HG03108 (cell line): ENCODE measurements at regions not wholly inside any gene's neighbourhood (a gene's known extent, or its start where the extent isn't known, plus 50 kb on each side); places are given as distances from the start of the nearest gene placed in this dataset.
"Not testable (repeated sequence)": the region's sequence is repeated elsewhere in the genome, so short reads cannot be mapped to it uniquely, and the experiment has no call there.

ENCODE experiments used
- ATAC-seq: cut with Tn5 transposase; IDR thresholded peaks from one replicate; pipeline ENCODE4 v1.9.1; 2021; ENCODE audit warnings: moderate library complexity; ENCODE audit not compliant: unreplicated experiment

GRCh38 chr17:71446645-71447437 lies 674.0 kb upstream of the SOX9 start:
- ATAC-seq, result no peak

DNA sequence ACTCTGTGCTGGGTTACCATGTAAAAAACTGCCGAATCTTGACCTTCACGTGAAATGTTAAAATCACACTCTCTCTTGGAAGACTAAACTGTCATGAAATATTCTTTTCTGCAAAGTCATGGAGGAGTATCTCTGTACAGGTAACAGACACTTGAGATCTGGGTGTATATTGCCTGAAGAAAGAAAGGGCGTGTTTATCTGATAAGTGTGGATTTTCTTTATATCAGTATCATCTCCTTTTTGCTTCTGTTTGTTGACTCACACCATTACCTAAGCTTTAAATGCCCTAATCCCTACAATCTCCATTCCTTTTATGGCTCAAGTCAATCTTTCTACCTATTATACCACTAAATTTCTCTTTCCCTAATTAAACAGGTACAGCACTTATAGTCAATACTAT lies 673.2 kb upstream of the SOX9 start:
- ATAC-seq, result no peak

GRCh38 chr17:71450657-71451056 lies 670.2 kb upstream of the SOX9 start:
- ATAC-seq, result not testable (repeated sequence)

DNA sequence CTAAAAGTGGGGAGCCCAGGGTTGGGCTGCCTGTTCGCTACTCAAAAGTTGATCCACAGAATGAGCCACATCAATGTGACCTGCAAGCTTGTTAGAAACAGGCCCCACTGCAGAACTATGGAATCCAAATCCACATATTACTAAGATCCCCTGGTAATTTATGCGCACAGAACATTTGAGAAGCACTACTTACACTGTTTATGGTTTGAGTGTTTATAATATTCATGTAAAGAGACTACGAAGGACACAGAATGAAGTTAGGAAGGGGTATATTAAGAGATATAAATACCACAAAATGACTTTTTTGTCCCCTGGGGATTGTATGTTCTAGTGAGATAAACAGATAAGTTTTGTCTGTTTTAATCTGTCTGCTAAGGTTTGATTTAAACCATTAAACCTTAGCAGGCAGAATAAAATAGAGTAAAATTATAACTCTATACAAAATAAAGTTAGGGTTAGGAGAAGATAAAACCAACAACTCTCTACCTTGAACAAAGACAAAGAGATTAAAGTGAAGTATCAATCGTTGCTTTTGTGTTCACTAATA lies 666.9 kb upstream of the SOX9 start:
- ATAC-seq, result no peak

DNA sequence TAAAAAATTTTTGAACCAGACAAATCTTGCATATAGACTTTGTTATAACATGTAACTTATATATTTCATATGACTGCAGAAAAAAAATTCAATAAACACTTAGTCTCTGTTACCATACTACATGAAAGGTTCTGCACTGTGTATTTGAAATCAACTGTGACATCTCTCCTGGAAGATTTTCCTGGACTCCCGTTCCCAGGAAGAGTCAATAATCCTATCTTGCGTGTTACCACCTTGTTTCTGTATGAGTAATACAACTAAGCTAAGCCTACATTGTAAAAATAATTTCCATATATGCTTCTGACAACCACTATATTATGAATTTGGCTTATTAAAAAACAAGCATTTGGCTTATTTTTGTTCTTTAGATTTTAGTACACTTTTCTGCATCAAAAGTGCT lies 665.6 kb upstream of the SOX9 start:
- no peak for ATAC-seq

GRCh38 chr17:71458322-71458721 lies 662.5 kb upstream of the SOX9 start:
- no peak for ATAC-seq

DNA sequence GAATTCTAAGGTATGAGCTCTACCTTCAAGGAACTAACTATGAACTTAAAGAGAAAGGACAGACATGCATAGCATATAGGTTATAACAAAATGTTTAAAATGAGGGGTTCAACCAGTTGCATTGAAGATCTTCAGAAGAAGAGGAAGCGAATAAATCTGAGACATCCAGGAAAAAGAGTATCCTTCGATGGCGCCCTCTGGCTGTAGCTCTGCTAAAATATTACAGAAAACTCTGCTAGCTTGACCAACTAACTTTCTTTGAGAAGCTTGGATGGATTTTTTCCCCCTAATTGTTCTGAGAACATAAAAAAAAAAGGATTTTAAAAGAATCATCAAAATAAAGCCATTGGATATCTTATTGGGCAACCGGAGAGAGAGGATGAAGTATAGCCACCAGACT lies 659.9 kb upstream of the SOX9 start:
- ATAC-seq, result no peak

DNA sequence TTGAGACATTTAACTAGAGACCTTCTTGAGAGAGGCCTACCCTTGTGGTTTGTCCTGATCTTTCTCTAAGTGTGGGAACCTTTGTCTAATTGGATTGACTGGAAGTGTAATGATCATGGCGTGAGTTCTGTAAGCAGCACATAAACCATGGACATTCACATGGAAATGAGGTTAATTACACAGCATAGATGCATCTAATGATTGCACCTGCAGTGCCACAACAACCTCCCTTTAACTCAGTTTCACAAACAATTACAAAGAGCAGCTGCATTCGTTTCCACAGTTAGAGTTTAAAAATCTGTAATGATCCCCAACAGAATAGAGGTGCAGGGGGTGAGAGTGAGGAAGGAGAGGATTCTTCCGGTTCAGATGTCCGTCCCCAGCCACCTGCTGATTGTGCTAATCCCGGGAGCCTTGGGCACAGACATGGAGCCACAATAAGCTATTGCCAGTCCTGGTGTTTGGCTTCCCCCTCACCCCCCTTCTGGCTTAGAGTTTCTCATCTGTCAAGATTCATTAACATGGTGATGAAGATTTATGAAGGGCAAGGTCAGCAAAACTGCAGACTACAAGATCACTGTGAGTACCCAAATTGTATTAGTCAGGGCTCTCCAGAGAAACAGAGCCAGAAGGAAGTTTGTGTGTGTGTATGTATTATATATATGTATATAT lies 659.2 kb upstream of the SOX9 start:
- no peak for ATAC-seq

DNA sequence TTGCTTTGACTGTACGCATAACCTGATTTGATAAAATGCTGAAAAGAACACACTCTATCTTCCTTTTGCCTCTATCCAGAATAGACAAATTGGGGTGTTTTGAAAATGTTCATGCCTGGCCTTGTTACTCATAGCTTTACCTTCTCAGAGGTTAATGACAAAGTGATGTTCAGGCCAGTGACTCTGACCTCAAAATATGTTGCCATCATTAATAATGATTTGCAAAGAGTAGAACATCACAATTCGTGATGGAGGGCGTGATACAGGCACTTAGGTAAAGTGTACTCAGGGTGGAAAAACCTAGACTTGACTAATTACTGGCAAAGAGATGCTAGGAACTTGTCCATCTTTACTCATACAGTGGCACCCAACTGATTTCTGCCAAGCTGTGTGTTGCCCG lies 656.6 kb upstream of the SOX9 start:
- no peak for ATAC-seq

- ATAC-seq, result no peak
These were observed 656.1 kb upstream of the SOX9 start for GRCh38 chr17:71464751-71465150.

DNA sequence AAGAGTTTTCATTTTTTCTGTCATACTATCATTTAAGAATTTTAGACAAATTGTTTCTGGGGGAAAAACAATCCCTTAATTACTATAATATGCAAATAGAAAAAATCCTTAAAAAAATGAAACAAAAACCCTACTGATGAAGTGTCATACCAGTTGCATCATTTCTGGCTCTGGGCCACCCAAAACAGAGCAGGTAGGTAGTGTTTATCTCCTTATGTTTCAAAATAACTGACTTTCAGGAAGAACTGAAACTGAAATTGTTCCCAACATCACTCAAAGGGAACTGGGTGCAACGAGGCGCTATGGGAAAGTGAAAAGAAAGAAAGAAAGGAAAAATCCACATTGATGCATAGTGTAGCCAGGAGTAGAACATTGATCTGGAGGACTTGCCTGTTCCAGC lies 653.1 kb upstream of the SOX9 start:
- ATAC-seq, result no peak

DNA sequence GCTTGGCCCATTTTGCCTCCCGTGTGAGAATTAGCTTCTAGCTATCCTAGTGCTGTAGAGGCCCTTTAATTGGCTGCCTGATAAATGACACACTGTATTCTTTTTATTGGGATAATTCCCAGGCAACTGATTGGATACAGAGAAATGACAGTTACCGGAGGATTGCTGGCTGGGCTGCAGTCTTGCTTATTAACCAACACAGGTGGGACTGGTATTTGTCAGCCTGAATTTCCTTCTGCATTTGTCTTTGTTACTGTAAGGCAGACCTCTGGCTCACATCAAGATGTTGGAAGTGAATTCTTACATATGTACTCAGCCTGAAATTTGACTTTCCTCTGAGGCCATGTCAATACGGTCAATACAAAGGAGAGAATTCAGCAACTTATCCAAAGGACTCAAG lies 650.8 kb upstream of the SOX9 start:
- no peak for ATAC-seq

DNA sequence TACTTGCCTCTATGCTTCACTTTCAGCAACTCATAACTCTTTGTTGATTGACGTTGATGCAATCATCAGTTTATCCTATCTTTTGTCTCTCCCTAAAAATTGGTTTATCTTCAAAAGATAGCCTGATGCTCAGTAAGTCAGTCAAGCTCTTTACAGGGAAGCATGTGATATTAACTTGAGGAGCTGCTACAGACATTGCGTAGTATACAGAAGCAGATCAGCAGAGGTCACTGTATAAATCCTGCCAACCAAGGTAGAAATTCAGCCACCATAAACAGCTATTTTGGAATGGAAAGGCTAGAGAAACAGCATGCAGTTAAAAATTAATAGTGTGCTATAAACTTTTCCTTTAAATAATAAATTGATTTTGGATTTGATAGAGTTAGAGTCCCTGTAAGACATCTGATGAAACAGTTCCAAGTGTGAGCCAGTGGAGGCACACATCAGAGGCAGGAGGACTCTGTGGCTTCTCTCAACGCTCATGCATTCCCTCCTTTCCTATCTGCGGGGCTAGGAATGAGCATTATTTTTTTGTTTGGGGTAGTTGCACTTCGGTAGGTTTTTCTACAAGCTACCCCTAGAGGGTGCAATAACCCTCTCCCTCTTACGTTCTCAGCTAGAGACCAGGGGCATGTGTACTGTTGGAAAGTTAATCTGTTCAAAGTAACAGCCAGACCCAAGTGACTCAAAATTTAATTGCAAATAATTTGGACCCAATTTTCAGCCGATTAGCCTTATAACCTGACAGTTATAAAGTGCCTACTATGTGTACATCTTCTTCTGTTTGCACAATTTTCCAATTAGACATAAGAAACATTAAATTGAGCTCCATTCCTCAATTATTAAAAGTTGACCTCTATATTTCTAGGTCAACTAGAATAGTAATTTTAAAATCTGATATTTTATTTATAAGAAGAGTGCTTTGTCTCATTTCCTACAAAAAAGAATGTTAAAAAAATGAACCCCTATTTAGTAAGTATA lies 647.7 kb upstream of the SOX9 start:
- ATAC-seq, result no peak

- ATAC-seq, result no peak
These were observed 643.5 kb upstream of the SOX9 start for GRCh38 chr17:71477356-71477755.

DNA sequence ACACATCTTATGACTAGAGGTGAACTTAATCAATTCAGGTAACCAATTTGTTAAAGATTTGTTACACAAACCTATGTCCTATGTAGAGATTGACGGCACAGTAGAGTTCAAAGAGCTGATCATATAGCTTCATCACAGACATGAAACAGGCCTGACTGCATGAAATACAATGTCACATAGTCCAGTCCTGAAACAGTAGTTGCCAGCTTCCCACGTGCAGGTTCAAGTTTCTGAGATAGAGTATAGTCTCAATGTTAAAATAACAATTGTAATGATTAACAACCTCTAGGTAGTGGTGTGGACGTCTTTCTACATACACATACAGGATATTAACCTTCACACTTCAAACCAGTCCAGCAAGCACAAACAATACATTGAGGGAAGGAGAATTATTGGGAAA lies 640.7 kb upstream of the SOX9 start:
- no peak for ATAC-seq

DNA sequence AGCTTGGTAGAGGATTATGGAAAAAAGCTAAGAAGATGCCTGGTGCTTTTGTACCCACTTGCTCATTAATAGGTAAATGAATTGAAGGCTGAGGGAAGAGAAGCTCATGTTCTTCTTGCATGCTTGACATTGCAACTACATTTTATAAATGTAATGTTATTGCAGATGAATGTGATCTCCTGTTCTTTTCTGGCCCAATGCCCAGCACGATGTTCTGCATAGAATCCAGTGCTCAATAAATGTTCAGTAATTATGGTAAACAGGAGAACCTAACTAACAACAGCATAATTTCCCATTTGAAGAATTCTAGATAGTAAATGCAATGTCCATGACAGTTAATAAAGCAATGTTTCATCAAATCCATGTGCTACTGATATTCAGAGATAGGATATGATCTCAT lies 638.2 kb upstream of the SOX9 start:
- ATAC-seq, result no peak

- ATAC-seq, result no peak
These were observed 636.3 kb upstream of the SOX9 start for GRCh38 chr17:71484546-71484945.

- no peak for ATAC-seq
These were observed 635.4 kb upstream of the SOX9 start for GRCh38 chr17:71485426-71485825.

DNA sequence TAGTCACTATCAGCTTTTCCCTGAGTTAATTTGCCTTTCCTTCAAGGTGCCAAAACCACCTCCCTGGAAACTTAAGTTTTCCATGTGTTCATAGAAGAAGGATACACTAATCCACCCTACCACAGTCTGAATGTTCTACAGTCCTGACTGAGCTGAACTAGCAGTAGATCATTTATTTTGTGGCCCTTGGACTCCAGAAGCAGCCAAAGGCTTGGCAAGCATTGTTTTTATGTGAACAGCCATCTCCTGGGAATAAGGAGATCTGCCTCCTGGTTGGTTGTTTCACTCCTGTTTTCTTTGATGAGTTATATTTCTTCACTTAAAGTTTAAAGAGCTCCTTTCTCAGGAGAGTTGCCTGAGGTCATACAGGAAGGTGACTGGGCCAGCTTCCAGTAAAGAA lies 634.6 kb upstream of the SOX9 start:
- no peak for ATAC-seq

GRCh38 chr17:71488851-71489250 lies 632.0 kb upstream of the SOX9 start:
- no peak for ATAC-seq
